Loucy (cell line): ENCODE measurements at regions not wholly inside any gene's neighbourhood (a gene's known extent, or its start where the extent isn't known, plus 50 kb on each side); places are given as distances from the start of the nearest gene placed in this dataset.
A peak's percentile ranks its signal among the peaks of the same experiment; 100 is the strongest.

Experiments used
- CTCF ChIP-seq: fragments of 200-600 bp; sonication (generic); conservative IDR thresholded peaks from 2 replicates; pipeline ENCODE4 v1.5.1; 2014; ENCODE audit warnings: mild to moderate bottlenecking, antibody characterized with exemption, low read length
- EZH2phosphoT487 ChIP-seq: fragments of 200-600 bp; IDR thresholded peaks from 2 replicates; pipeline ENCODE4 v1.6.1; 2018; ENCODE audit warnings: antibody characterized with exemption, mild to moderate bottlenecking, moderate library complexity, borderline replicate concordance

- TF ChIP-seq CTCF (peak; percentile 54), EZH2phosphoT487 (no peak)
Observed at GRCh38 chr3:176663837-176664831, 533.1 kb downstream of the TBL1XR1 start.
